H9 (cell line): ENCODE measurements at regions not wholly inside any gene's neighbourhood (a gene's known extent, or its start where the extent isn't known, plus 50 kb on each side); places are given as distances from the start of the nearest gene placed in this dataset.

Experiments
- DNase-seq: peaks from one replicate; pipeline ENCODE4 v3.0.0-alpha.2; 2017
- H2AFZ ChIP-seq: one replicate; pipeline ENCODE4 v1.6.1; 2013; ENCODE audit warnings: mild to moderate bottlenecking, low read length, control low read depth, moderate library complexity
- H2AK5ac ChIP-seq: 2 replicates; pipeline ENCODE4 v1.6.1; 2013; ENCODE audit warnings: low read length, control low read depth, mixed read lengths; ENCODE audit not compliant: insufficient read length
- H2BK120ac ChIP-seq: one replicate; pipeline ENCODE4 v1.6.1; 2013; ENCODE audit warnings: low read depth, mild to moderate bottlenecking, low read length, control low read depth, inconsistent platforms; ENCODE audit not compliant: poor library complexity, severe bottlenecking
- H2BK12ac ChIP-seq: 2 replicates; pipeline ENCODE4 v1.6.1; 2013; ENCODE audit warnings: low read length, control low read depth, mixed read lengths, low read depth; ENCODE audit not compliant: insufficient read length
- H2BK15ac ChIP-seq: 2 replicates; pipeline ENCODE4 v1.6.1; 2013; ENCODE audit warnings: low read depth, low read length, control low read depth
- H2BK20ac ChIP-seq: one replicate; pipeline ENCODE4 v1.6.1; 2013; ENCODE audit warnings: low read depth, mild to moderate bottlenecking, low read length, control low read depth, inconsistent platforms; ENCODE audit not compliant: poor library complexity, severe bottlenecking
- H2BK5ac ChIP-seq: 2 replicates; pipeline ENCODE4 v1.6.1; 2013; ENCODE audit warnings: low read length, control low read depth, mixed read lengths; ENCODE audit not compliant: insufficient read length
- H3K14ac ChIP-seq: 2 replicates; pipeline ENCODE4 v1.6.1; 2013; ENCODE audit warnings: low read length, control low read depth; ENCODE audit not compliant: insufficient read depth
- H3K18ac ChIP-seq: 2 replicates; pipeline ENCODE4 v1.6.1; 2013; ENCODE audit warnings: low read depth, mild to moderate bottlenecking, mixed read lengths, low read length, control low read depth; ENCODE audit not compliant: insufficient read length
- H3K23ac ChIP-seq: 2 replicates; pipeline ENCODE4 v1.6.1; 2013; ENCODE audit warnings: low read length, control low read depth, mixed read lengths, low read depth; ENCODE audit not compliant: insufficient read length
- H3K23me2 ChIP-seq: 2 replicates; pipeline ENCODE4 v1.6.1; 2013; ENCODE audit warnings: low read depth, mild to moderate bottlenecking, mixed read lengths, low read length, control low read depth; ENCODE audit not compliant: insufficient read length, poor library complexity, severe bottlenecking
- H3K27ac ChIP-seq: 2 replicates; pipeline ENCODE4 v1.5.1; 2013; ENCODE audit warnings: low read length, control low read depth, mixed read lengths, low read depth; ENCODE audit not compliant: insufficient read length
- H3K27me3 ChIP-seq: 2 replicates; pipeline ENCODE4 v1.6.1; 2013; ENCODE audit warnings: low read length, control low read depth, inconsistent platforms; ENCODE audit not compliant: insufficient read depth
- H3K4ac ChIP-seq: 2 replicates; pipeline ENCODE4 v1.6.1; 2013; ENCODE audit warnings: low read depth, mild to moderate bottlenecking, control low read depth, inconsistent platforms, low read length, moderate library complexity
- H3K4me1 ChIP-seq: 2 replicates; pipeline ENCODE4 v1.6.1; 2013; ENCODE audit warnings: low read length, control low read depth, inconsistent platforms; ENCODE audit not compliant: insufficient read depth
- H3K4me2 ChIP-seq: 2 replicates; pipeline ENCODE4 v1.6.1; 2013; ENCODE audit warnings: low read length, control low read depth, mixed read lengths; ENCODE audit not compliant: insufficient read length, insufficient read depth
- H3K56ac ChIP-seq: 2 replicates; pipeline ENCODE4 v1.6.1; 2013; ENCODE audit warnings: low read depth, mild to moderate bottlenecking, mixed read lengths, low read length, control low read depth; ENCODE audit not compliant: insufficient read length
- H3K79me1 ChIP-seq: 2 replicates; pipeline ENCODE4 v1.6.1; 2013; ENCODE audit warnings: low read depth, mild to moderate bottlenecking, moderate library complexity, low read length, control low read depth, inconsistent platforms; ENCODE audit not compliant: insufficient read depth, poor library complexity, severe bottlenecking
- H3K79me2 ChIP-seq: 2 replicates; pipeline ENCODE4 v1.6.1; 2013; ENCODE audit warnings: low read length, control low read depth, inconsistent platforms; ENCODE audit not compliant: insufficient read depth
- H3K9ac ChIP-seq: 2 replicates; pipeline ENCODE4 v1.6.1; 2013; ENCODE audit warnings: low read length, control low read depth, mixed read lengths; ENCODE audit not compliant: insufficient read length; ENCODE audit errors: extremely low read depth
- H3K9me3 ChIP-seq: one replicate; pipeline ENCODE4 v1.6.1; 2013; ENCODE audit warnings: low read depth, low read length, inconsistent platforms; ENCODE audit not compliant: control insufficient read depth
- H3T11ph ChIP-seq: one replicate; pipeline ENCODE4 v1.6.1; 2013; ENCODE audit warnings: mild to moderate bottlenecking, low read length, control low read depth, inconsistent platforms
- H4K20me1 ChIP-seq: one replicate; pipeline ENCODE4 v1.6.1; 2013; ENCODE audit not compliant: control insufficient read depth, insufficient read length, insufficient read depth
- H4K5ac ChIP-seq: 2 replicates; pipeline ENCODE4 v1.6.1; 2013; ENCODE audit warnings: low read depth, mild to moderate bottlenecking, mixed read lengths, low read length, control low read depth; ENCODE audit not compliant: insufficient read length
- H4K8ac ChIP-seq: replicated peaks from 2 replicates; pipeline ENCODE4 v1.6.1; 2013; ENCODE audit warnings: low read length, control low read depth, mixed read lengths, low read depth; ENCODE audit not compliant: insufficient read length
- H4K91ac ChIP-seq: 2 replicates; pipeline ENCODE4 v1.6.1; 2013; ENCODE audit warnings: low read depth, mild to moderate bottlenecking, moderate library complexity, mixed read lengths, low read length, control low read depth; ENCODE audit not compliant: insufficient read length
- H3K27ac Mint-ChIP-seq, 3 experiments: 2 replicates in 2 of 3; 3 replicates in 1 of 3; pipeline ENCODE4 v1.8.0; 2020 to 2021; ENCODE audit warnings: mixed read lengths in 3 of 3, mild to moderate bottlenecking in 1 of 3, moderate library complexity in 1 of 3
- H3K27me3 Mint-ChIP-seq: 2 replicates; pipeline ENCODE4 v1.8.0; 2021; ENCODE audit warnings: low read depth, mild to moderate bottlenecking, moderate library complexity, mixed read lengths
- H3K36me3 Mint-ChIP-seq, 3 experiments: 2 replicates in 2 of 3; 3 replicates in 1 of 3; pipeline ENCODE4 v1.8.0; 2020 to 2021; ENCODE audit warnings: low read depth in 3 of 3, mixed read lengths in 3 of 3; ENCODE audit not compliant: insufficient read depth in 1 of 3
- H3K4me1 Mint-ChIP-seq, 2 experiments: 2 replicates each; pipeline ENCODE4 v1.8.0; 2020; ENCODE audit warnings: mixed read lengths in 2 of 2
- H3K4me3 Mint-ChIP-seq, 2 experiments: 2 replicates in 1 of 2; 3 replicates in 1 of 2; pipeline ENCODE4 v1.8.0; 2020 to 2021; ENCODE audit warnings: mild to moderate bottlenecking in 2 of 2, mixed read lengths in 2 of 2, moderate library complexity in 1 of 2
- H3K9me3 Mint-ChIP-seq, 2 experiments: 2 replicates in 1 of 2; 3 replicates in 1 of 2; pipeline ENCODE4 v1.8.0; 2020; ENCODE audit warnings: mild to moderate bottlenecking in 2 of 2, mixed read lengths in 2 of 2, moderate library complexity in 1 of 2
- WGBS: extraction: QIAGEN DNeasy Blood & Tissue Kit; methylation state at CpG from one replicate; pipeline ENCODE4 v1.1.7; 2013; ENCODE audit warnings: missing lambda C conversion rate, low lambda C conversion rate, mixed read lengths; ENCODE audit not compliant: insufficient read length; ENCODE audit errors: extremely low coverage; 5-methylcytosine and 5-hydroxymethylcytosine counted together
- TF ChIP-seq, protein P1 (sequence below): fragments of 200-600 bp; sonication (generic); conservative IDR thresholded peaks from 3 replicates; pipeline ENCODE4 v1.8.0; 2021; ENCODE audit warnings: antibody characterized with exemption, mild to moderate bottlenecking

DNA sequence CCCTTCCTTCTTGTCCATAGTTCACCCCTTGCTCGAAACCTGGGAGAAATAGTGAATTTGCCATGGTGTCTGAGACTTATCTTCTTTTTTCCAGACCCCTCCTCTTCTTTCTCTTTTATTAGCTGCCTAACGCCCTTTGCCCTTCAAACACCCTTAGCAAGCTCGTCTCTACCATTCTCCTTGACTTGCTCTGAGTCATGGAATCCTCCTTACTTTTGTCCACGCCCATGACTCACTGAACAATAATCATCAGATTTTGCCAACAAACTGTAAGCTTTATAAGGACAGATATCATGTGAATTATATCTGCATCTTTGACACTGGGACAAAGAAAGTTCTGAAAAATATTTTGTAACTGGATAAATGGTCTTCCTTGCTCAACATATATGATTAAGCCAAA, 67.1 kb upstream of the CNTNAP5 start:
- no peak overlapping the region for H3K14ac ChIP-seq
- Mint-ChIP-seq H3K4me1 (peaks cover 8 to 10% of the 10 kb centered on the region in 2 experiments), H3K27me3 (no peaks in the 10 kb centered on the region), H3K27ac (no peak overlapping the region), H3K4me3 (no peak overlapping the region), H3K36me3 (peaks cover 0 to 24% (median 16%) of the 10 kb centered on the region in 3 experiments; a peak in 5 of 7 replicates), H3K9me3 (peaks cover 20 to 25% of the 10 kb centered on the region in 2 experiments)
- H3K23ac ChIP-seq, result no peak overlapping the region
- H3K4ac ChIP-seq, result no peak overlapping the region
- no peak overlapping the region for H3K18ac ChIP-seq
- no peak overlapping the region for H2AFZ ChIP-seq
- H4K91ac ChIP-seq, result no peak overlapping the region
- H4K5ac ChIP-seq, result no peak overlapping the region
- no peak overlapping the region for H2BK12ac ChIP-seq
- no peaks in the 10 kb centered on the region for H3K23me2 ChIP-seq
- H4K20me1 ChIP-seq, result no peaks in the 10 kb centered on the region
- H3T11ph ChIP-seq, result no peak overlapping the region
- no peaks in the 10 kb centered on the region for H3K79me1 ChIP-seq
- no peak overlapping the region for H3K27ac ChIP-seq
- WGBS, result no CpG with 5 or more reads among the region's 4 CpGs
- no peak overlapping the region for H2AK5ac ChIP-seq
- no peaks in the 10 kb centered on the region for H3K27me3 ChIP-seq
- H3K79me2 ChIP-seq, result no peaks in the 10 kb centered on the region
- no peak overlapping the region for H3K9ac ChIP-seq
- no peak overlapping the region for H3K56ac ChIP-seq
- no peak overlapping the region for H3K4me2 ChIP-seq
- H2BK5ac ChIP-seq, result no peak overlapping the region
- H2BK20ac ChIP-seq, result no peak overlapping the region
- no peak overlapping the region for H2BK120ac ChIP-seq
- TF ChIP-seq, protein P1, sequence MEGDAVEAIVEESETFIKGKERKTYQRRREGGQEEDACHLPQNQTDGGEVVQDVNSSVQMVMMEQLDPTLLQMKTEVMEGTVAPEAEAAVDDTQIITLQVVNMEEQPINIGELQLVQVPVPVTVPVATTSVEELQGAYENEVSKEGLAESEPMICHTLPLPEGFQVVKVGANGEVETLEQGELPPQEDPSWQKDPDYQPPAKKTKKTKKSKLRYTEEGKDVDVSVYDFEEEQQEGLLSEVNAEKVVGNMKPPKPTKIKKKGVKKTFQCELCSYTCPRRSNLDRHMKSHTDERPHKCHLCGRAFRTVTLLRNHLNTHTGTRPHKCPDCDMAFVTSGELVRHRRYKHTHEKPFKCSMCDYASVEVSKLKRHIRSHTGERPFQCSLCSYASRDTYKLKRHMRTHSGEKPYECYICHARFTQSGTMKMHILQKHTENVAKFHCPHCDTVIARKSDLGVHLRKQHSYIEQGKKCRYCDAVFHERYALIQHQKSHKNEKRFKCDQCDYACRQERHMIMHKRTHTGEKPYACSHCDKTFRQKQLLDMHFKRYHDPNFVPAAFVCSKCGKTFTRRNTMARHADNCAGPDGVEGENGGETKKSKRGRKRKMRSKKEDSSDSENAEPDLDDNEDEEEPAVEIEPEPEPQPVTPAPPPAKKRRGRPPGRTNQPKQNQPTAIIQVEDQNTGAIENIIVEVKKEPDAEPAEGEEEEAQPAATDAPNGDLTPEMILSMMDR, result no peak
- DNase-seq, result no peak
- H4K8ac ChIP-seq, result no peak overlapping the region
- H2BK15ac ChIP-seq, result no peak overlapping the region
- H3K4me1 ChIP-seq, result no peaks in the 10 kb centered on the region
- H3K9me3 ChIP-seq, result no peaks in the 10 kb centered on the region
